NB4 (cell line): ENCODE measurements at regions not wholly inside any gene's neighbourhood (a gene's known extent, or its start where the extent isn't known, plus 50 kb on each side); places are given as distances from the start of the nearest gene placed in this dataset.

ENCODE experiments used
- DNase-seq: peaks from one replicate; pipeline ENCODE4 v3.0.0; 2010; ENCODE audit warnings: low read depth
- H3K4me3 ChIP-seq: one replicate; pipeline ENCODE4 v1.5.1; 2011; ENCODE audit warnings: mild to moderate bottlenecking, low read depth, low read length, moderate library complexity
- MYC ChIP-seq: IDR thresholded peaks from 2 replicates; pipeline ENCODE4 v1.6.1; 2011; ENCODE audit warnings: low read depth, low read length
- POLR2A ChIP-seq: IDR thresholded peaks from 2 replicates; pipeline ENCODE4 v1.6.1; 2011; ENCODE audit warnings: mild to moderate bottlenecking; ENCODE audit not compliant: insufficient read length; ENCODE audit errors: extremely low read depth
- TF ChIP-seq, protein P1 (sequence below): IDR thresholded peaks from 2 replicates; pipeline ENCODE4 v1.6.1; 2011; ENCODE audit warnings: low read depth, low read length
- TF ChIP-seq, protein P2 (sequence below): IDR thresholded peaks from one replicate; pipeline ENCODE4 v1.5.1; 2012; ENCODE audit warnings: low read depth, low read length

DNA sequence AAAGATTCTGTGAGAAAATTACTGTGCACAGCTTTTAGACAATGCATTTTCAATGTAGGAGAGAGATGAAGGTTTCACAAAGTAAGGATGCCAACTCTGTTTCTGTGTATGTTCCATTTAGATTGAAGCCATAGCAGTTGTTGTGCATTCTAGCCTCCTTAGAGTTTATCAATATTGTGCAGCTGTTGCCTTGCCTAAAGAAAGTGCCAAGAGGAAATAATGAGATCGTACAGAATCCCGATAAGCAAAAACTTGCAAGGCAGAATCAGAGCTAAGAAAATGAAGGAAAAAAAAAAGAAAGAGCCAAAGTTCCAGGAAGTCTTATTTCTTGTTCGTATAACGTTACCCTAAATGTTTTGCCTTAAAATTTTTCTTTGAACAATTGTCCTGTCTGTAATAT lies 965.0 kb downstream of the DCDC2C start:
- TF ChIP-seq MYC (no peak), POLR2A (no peak)
- TF ChIP-seq, protein P1, sequence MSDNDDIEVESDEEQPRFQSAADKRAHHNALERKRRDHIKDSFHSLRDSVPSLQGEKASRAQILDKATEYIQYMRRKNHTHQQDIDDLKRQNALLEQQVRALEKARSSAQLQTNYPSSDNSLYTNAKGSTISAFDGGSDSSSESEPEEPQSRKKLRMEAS, result no peak
- TF ChIP-seq, protein P2, sequence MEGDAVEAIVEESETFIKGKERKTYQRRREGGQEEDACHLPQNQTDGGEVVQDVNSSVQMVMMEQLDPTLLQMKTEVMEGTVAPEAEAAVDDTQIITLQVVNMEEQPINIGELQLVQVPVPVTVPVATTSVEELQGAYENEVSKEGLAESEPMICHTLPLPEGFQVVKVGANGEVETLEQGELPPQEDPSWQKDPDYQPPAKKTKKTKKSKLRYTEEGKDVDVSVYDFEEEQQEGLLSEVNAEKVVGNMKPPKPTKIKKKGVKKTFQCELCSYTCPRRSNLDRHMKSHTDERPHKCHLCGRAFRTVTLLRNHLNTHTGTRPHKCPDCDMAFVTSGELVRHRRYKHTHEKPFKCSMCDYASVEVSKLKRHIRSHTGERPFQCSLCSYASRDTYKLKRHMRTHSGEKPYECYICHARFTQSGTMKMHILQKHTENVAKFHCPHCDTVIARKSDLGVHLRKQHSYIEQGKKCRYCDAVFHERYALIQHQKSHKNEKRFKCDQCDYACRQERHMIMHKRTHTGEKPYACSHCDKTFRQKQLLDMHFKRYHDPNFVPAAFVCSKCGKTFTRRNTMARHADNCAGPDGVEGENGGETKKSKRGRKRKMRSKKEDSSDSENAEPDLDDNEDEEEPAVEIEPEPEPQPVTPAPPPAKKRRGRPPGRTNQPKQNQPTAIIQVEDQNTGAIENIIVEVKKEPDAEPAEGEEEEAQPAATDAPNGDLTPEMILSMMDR, result no peak
- no peak overlapping the region for H3K4me3 ChIP-seq
- no peak for DNase-seq

DNA sequence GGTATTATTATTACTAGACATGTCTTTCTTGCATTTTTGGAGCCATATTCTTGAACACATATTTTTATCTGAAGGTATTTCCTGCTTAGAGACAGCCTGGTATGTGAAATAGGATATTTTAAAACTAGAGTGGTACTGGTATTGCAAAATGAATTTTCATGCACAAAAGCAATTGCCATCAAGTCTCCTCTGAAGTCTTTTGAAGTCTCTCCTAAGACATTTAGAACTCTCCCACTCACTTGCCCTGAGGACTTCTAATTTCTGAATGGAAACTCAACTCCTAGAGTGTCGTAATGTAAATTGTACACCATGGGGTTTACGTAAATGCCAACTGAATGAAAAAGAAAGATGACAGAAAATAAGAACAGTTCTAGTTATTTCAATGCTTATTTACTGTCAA lies 967.0 kb downstream of the DCDC2C start:
- no peak for DNase-seq
- H3K4me3 ChIP-seq, result no peak overlapping the region
- TF ChIP-seq, protein P1, result no peak
- TF ChIP-seq, protein P2, result no peak
- no peak for TF ChIP-seq MYC
- no peak for TF ChIP-seq POLR2A

DNA sequence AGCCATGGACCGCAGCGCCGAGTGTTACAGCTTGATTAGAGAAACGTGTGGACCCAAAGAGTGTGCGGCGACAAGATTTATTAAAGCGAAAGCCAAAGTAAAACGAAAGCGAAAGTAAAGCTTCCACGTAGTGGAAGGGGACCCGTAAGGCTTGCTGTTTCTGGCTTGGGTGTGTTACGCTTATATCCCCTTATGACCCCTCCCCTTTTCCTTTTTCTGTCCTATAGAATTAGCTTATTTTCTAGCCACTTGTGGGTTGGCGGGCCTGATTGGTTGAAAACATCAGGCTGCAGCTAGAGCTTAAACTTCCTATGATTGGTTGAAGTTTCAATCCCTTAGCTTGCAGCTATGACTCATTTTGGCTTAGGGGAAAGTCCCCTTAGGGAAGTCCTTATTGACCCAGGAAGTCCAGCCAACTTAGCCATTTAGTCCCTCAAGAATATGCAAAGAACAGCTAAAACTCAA lies 969.7 kb downstream of the DCDC2C start:
- peak; percentile 38 for DNase-seq

DNA sequence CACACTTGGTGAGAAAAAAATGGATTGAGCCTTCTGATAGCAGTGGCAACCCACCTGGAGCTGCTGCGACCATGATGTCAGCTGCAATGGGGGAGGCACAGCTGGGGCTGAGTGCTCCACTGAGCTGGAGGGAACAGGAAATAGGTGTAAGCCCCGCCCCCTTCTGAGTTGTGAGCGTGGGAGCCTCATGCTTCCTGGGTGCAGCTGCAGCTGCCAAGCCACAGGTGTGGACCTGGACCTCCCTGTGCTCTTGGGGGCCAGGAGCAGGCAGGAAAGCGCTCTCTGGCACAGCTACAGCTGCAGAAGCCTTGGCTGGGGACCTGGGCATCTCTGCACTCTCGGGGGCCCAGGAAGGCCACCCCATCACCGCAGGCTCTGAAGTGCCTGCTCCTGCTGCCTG lies 970.6 kb downstream of the DCDC2C start:
- TF ChIP-seq, protein P1, result no peak
- TF ChIP-seq MYC (no peak), POLR2A (no peak)
- TF ChIP-seq, protein P2, result no peak
- DNase-seq, result peak; percentile 25
- H3K4me3 ChIP-seq, result no peak overlapping the region

More for the DNA sequence above, 969.7 kb downstream of the DCDC2C start:
- TF ChIP-seq POLR2A, result no peak
- TF ChIP-seq, protein P2, result no peak
- TF ChIP-seq MYC, result no peak
- TF ChIP-seq, protein P1, result no peak
- H3K4me3 ChIP-seq, result peak overlapping the region; percentile 9

DNA sequence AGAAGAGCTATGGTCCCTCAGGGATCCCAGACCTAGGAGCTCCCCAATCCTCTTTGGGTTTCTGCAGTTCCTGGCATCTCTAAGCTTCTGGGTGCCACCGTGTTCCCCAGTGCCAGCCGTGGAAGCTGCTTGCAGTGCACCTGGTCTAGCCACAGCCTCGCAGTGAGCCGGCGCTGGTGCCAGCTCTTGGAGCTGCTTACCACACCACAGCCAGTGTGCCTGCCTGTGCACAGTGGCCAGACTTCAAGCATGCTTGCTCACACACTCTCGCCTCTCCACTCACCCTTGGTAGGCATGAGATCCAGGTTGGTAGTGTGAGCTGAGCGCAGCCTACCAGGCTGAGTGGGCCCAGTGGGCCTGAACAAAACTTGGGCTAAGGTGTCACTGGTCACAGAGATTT lies 971.9 kb downstream of the DCDC2C start:
- no peak for TF ChIP-seq POLR2A
- TF ChIP-seq, protein P1, result no peak
- TF ChIP-seq, protein P2, result no peak
- no peak for TF ChIP-seq MYC
- DNase-seq, result no peak
- no peak overlapping the region for H3K4me3 ChIP-seq
